IMR-90 (cell line): ENCODE measurements at regions not wholly inside any gene's neighbourhood (a gene's known extent, or its start where the extent isn't known, plus 50 kb on each side); places are given as distances from the start of the nearest gene placed in this dataset.
A peak's percentile ranks its signal among the peaks of the same experiment; 100 is the strongest.

Experiments
- ATAC-seq: fragments of 200-7000 bp; cut with Tn5 transposase; 2 replicates; pipeline ENCODE4 v1.9.1; 2020; ENCODE audit warnings: low read depth, mild to moderate bottlenecking, moderate library complexity
- BruUV-seq: library from RNA; stranded (reverse); fragments of 400-500 nt; replicated peaks from 2 replicates; lab custom pipeline; 2021; lab: Mats Ljungman, UMichigan
- CTCF ChIA-PET: fragments of 300-600 bp; formaldehyde crosslinking; extraction: SDS; loops from one replicate; lab custom pipeline; 2021; ENCODE audit warnings: antibody characterized with exemption; lab: Yijun Ruan, JAX
- POLR2A ChIA-PET: fragments of 300-600 bp; sonication (Branson Sonifier 250); formaldehyde crosslinking; loops from one replicate; lab custom pipeline; 2022; ENCODE audit warnings: antibody characterized with exemption; ENCODE audit not compliant: unreplicated experiment; lab: Charles Lee
- DNase-seq: peaks from one replicate; pipeline ENCODE4 v3.0.0; 2013
- H2AFZ ChIP-seq: replicated peaks from 2 replicates; pipeline ENCODE3; 2013; ENCODE audit warnings: low read length, mild to moderate bottlenecking; ENCODE audit not compliant: poor library complexity
- H2AK5ac ChIP-seq: 2 replicates; pipeline ENCODE4 v1.6.1; 2013; ENCODE audit warnings: low read depth, low read length, inconsistent platforms
- H2AK9ac ChIP-seq: replicated peaks from 2 replicates; pipeline ENCODE3; 2013; ENCODE audit warnings: mild to moderate bottlenecking, low read depth, low read length, moderate library complexity; ENCODE audit not compliant: poor library complexity
- H2BK120ac ChIP-seq: 2 replicates; pipeline ENCODE4 v1.6.1; 2013; ENCODE audit warnings: low read depth, low read length, inconsistent platforms
- H2BK15ac ChIP-seq: 3 replicates; pipeline ENCODE4 v1.6.1; 2013; ENCODE audit warnings: low read depth, low read length, inconsistent platforms
- H2BK20ac ChIP-seq: 2 replicates; pipeline ENCODE4 v1.6.1; 2013; ENCODE audit warnings: low read depth, mild to moderate bottlenecking, inconsistent platforms, low read length, moderate library complexity
- H2BK5ac ChIP-seq: 2 replicates; pipeline ENCODE4 v1.6.1; 2013; ENCODE audit warnings: mild to moderate bottlenecking, low read depth, low read length, inconsistent platforms; ENCODE audit not compliant: poor library complexity, severe bottlenecking
- H3K14ac ChIP-seq: replicated peaks from 2 replicates; pipeline ENCODE4 v1.6.1; 2013; ENCODE audit warnings: low read depth, low read length, inconsistent platforms
- H3K18ac ChIP-seq: 2 replicates; pipeline ENCODE4 v1.6.1; 2013; ENCODE audit warnings: low read depth, low read length, control low read depth
- H3K23ac ChIP-seq: 2 replicates; pipeline ENCODE4 v1.6.1; 2013; ENCODE audit warnings: low read depth, low read length, inconsistent platforms
- H3K27ac ChIP-seq: 2 replicates; pipeline ENCODE4 v1.5.1; 2013; ENCODE audit warnings: mild to moderate bottlenecking, control low read depth, low read length; ENCODE audit not compliant: insufficient read depth
- H3K27me3 ChIP-seq: 2 replicates; pipeline ENCODE4 v1.6.1; 2013; ENCODE audit warnings: low read length; ENCODE audit not compliant: control insufficient read depth, insufficient read depth
- H3K36me3 ChIP-seq: 2 replicates; pipeline ENCODE4 v1.6.1; 2013; ENCODE audit warnings: low read length, mixed read lengths; ENCODE audit not compliant: control insufficient read depth, insufficient read depth
- H3K4ac ChIP-seq: 2 replicates; pipeline ENCODE4 v1.6.1; 2013; ENCODE audit warnings: low read depth, low read length, inconsistent platforms
- H3K4me1 ChIP-seq: 2 replicates; pipeline ENCODE4 v1.6.1; 2013; ENCODE audit warnings: low read length, mixed read lengths; ENCODE audit not compliant: control insufficient read depth, insufficient read depth
- H3K4me2 ChIP-seq: 2 replicates; pipeline ENCODE4 v1.6.1; 2013; ENCODE audit warnings: low read depth, mild to moderate bottlenecking, control low read depth, low read length, moderate library complexity
- H3K4me3 ChIP-seq: 2 replicates; pipeline ENCODE4 v1.5.1; 2013; ENCODE audit warnings: low read depth, mild to moderate bottlenecking, control low read depth, low read length, moderate library complexity; ENCODE audit not compliant: insufficient read depth
- H3K56ac ChIP-seq: 2 replicates; pipeline ENCODE4 v1.6.1; 2013; ENCODE audit warnings: low read length, inconsistent platforms; ENCODE audit not compliant: insufficient read depth; ENCODE audit errors: extremely low read depth
- H3K79me1 ChIP-seq, 2 experiments: 2 replicates each; pipeline ENCODE4 v1.6.1; 2013; ENCODE audit warnings: low read length in 2 of 2, inconsistent platforms in 1 of 2, low read depth in 1 of 2
- H3K9ac ChIP-seq: 2 replicates; pipeline ENCODE4 v1.6.1; 2013; ENCODE audit warnings: low read depth, low read length, control low read depth
- H3K9me1 ChIP-seq: 2 replicates; pipeline ENCODE4 v1.6.1; 2013; ENCODE audit warnings: low read length, inconsistent platforms; ENCODE audit not compliant: insufficient read depth
- H3K9me3 ChIP-seq: 2 replicates; pipeline ENCODE4 v1.6.1; 2013; ENCODE audit warnings: low read length; ENCODE audit not compliant: control insufficient read depth, insufficient read depth
- H4K20me1 ChIP-seq: 2 replicates; pipeline ENCODE4 v1.6.1; 2013; ENCODE audit warnings: low read length, inconsistent platforms; ENCODE audit not compliant: insufficient read depth
- H4K5ac ChIP-seq: 2 replicates; pipeline ENCODE4 v1.6.1; 2013; ENCODE audit warnings: mild to moderate bottlenecking, low read depth, low read length, control low read depth
- H4K8ac ChIP-seq, 2 experiments: 2 replicates each; pipeline ENCODE4 v1.6.1; 2013; ENCODE audit warnings: low read depth in 2 of 2, low read length in 2 of 2, control low read depth in 1 of 2, inconsistent platforms in 1 of 2
- H4K91ac ChIP-seq: 2 replicates; pipeline ENCODE4 v1.6.1; 2013; ENCODE audit warnings: low read depth, low read length, inconsistent platforms; ENCODE audit not compliant: insufficient read depth
- CEBPB ChIP-seq: IDR thresholded peaks from 2 replicates; pipeline ENCODE4 v1.6.1; 2012; ENCODE audit warnings: low read depth, low read length, improper control_type of control experiment
- POLR2A ChIP-seq: IDR thresholded peaks from 2 replicates; pipeline ENCODE4 v1.6.1; 2012; ENCODE audit warnings: mild to moderate bottlenecking, low read depth, low read length
- RAD21 ChIP-seq: IDR thresholded peaks from 2 replicates; pipeline ENCODE4 v1.6.1; 2012; ENCODE audit warnings: low read length, improper control_type of control experiment
- WGBS, 2 experiments: methylation state at CpG; one replicate each; pipeline versions ENCODE4 v1.1.5 to v1.1.7; 2013; ENCODE audit warnings: missing lambda C conversion rate in 2 of 2; ENCODE audit not compliant: insufficient read length in 1 of 2; ENCODE audit errors: extremely low coverage in 2 of 2; 5-methylcytosine and 5-hydroxymethylcytosine counted together
- dilution Hi-C: fragments of 300-500 bp; cut with HindIII; formaldehyde crosslinking; loops from one replicate; pipeline ENCODE4 v1.14.3; 2018; ENCODE audit warnings: low sequenced_read_pairs; ENCODE audit not compliant: unreplicated experiment
- in situ Hi-C: fragments of 300-500 bp; cut with MboI; formaldehyde crosslinking; loops from 3 replicates; pipeline ENCODE4 v1.14.3; 2019; ENCODE audit warnings: low sequenced_read_pairs, inconsistent platforms, mixed read lengths
- intact Hi-C: fragments of 100-400 bp; cut with micrococcal nuclease; formaldehyde crosslinking; loops from 2 replicates; pipeline ENCODE4 v1.10.0; 2022
- TF ChIP-seq, protein P1 (sequence below): conservative IDR thresholded peaks from 2 replicates; pipeline ENCODE4 v1.5.1; 2012; ENCODE audit warnings: mild to moderate bottlenecking, low read depth, low read length, improper control_type of control experiment

DNA sequence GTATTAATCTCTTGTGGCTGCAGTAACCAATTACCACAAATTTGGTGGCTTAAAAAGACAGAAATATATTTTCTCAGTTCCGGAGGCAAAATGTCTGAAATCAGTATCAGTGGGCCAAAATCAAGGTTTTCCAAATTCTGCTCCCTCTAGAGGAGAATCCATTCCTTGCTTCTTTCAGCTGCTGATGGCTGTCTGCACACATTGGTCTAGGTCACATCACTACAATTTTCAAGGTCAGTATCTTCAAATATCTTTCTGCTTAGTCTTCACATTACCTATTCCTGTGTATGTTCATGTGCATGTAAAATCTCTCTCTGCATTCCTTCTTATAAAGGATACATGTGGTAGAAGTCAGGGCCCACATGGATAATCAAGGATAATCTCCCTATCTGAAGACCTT is 999.4 kb downstream of the KCNT2 start:
- in situ Hi-C loops: no loop called here
- no peak overlapping the region for H3K23ac ChIP-seq
- no peak overlapping the region for H2BK20ac ChIP-seq
- no peak overlapping the region for H2AFZ ChIP-seq
- H3K27ac ChIP-seq: no peak overlapping the region
- DNase-seq (no peak), ATAC-seq (no peak)
- no peak overlapping the region for H3K18ac ChIP-seq
- no CpG with 5 or more reads among the region's 1 CpG for WGBS, 2 experiments
- H3K14ac ChIP-seq: no peak overlapping the region
- H3K79me1 ChIP-seq: no peaks in the 10 kb centered on the region
- BruUV-seq: no TSS peak
- intact Hi-C loops: no loop called here
- H3K9me1 ChIP-seq: no peaks in the 10 kb centered on the region
- no peaks in the 10 kb centered on the region for H3K27me3 ChIP-seq
- ChIA-PET CTCF (no interaction called here), POLR2A (no interaction called here)
- H2AK5ac ChIP-seq: no peak overlapping the region
- H4K8ac ChIP-seq: 0 out of 4 replicates have a peak overlapping the region, but pooled peaks of 1 of the 2 experiments have one; percentile 10
- no peaks in the 10 kb centered on the region for H4K20me1 ChIP-seq
- no peaks in the 10 kb centered on the region for H3K36me3 ChIP-seq
- no peak overlapping the region for H4K5ac ChIP-seq
- no peak overlapping the region for H2BK15ac ChIP-seq
- no peak overlapping the region for H2BK120ac ChIP-seq
- no peak overlapping the region for H3K4me2 ChIP-seq
- dilution Hi-C loops: no loop called here
- no peak overlapping the region for H3K4me3 ChIP-seq
- H3K4ac ChIP-seq: no peak overlapping the region
- no peak overlapping the region for H4K91ac ChIP-seq
- H3K4me1 ChIP-seq: no peaks in the 10 kb centered on the region
- H3K9me3 ChIP-seq: no peaks in the 10 kb centered on the region
- H2BK5ac ChIP-seq: no peak overlapping the region
- no peak overlapping the region for H3K9ac ChIP-seq
- TF ChIP-seq RAD21 (no peak), POLR2A (no peak), CEBPB (no peak)
- TF ChIP-seq, protein P1, sequence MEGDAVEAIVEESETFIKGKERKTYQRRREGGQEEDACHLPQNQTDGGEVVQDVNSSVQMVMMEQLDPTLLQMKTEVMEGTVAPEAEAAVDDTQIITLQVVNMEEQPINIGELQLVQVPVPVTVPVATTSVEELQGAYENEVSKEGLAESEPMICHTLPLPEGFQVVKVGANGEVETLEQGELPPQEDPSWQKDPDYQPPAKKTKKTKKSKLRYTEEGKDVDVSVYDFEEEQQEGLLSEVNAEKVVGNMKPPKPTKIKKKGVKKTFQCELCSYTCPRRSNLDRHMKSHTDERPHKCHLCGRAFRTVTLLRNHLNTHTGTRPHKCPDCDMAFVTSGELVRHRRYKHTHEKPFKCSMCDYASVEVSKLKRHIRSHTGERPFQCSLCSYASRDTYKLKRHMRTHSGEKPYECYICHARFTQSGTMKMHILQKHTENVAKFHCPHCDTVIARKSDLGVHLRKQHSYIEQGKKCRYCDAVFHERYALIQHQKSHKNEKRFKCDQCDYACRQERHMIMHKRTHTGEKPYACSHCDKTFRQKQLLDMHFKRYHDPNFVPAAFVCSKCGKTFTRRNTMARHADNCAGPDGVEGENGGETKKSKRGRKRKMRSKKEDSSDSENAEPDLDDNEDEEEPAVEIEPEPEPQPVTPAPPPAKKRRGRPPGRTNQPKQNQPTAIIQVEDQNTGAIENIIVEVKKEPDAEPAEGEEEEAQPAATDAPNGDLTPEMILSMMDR: peak; percentile 9; the same call in 1 of the 2 replicates
- no peak overlapping the region for H3K56ac ChIP-seq
- no peak overlapping the region for H2AK9ac ChIP-seq
